Adrenal gland (tissue), 9 donors: ENCODE measurements at regions not wholly inside any gene's neighbourhood (a gene's known extent, or its start where the extent isn't known, plus 50 kb on each side); places are given as distances from the start of the nearest gene placed in this dataset.

Experiments
- DNase-seq, 7 donors: peaks; one replicate each; pipeline ENCODE4 v3.0.0-alpha.2; 2019 to 2020
- H3K27ac ChIP-seq, 5 donors: fragments of 200-600 bp; sonication (generic) in 4 of 5; 1 replicate in 3 of 5; 2 replicates in 2 of 5; pipeline versions ENCODE4 v1.5.1 to v1.8.0; 2016 to 2020; ENCODE audit warnings: mild to moderate bottlenecking in 1 of 5
- H3K27me3 ChIP-seq: fragments of 200-600 bp; 2 replicates; pipeline ENCODE4 v1.8.0; 2021
- H3K36me3 ChIP-seq, 2 donors: fragments of 200-600 bp; replicated peaks in 1 of 2; 1 replicate in 1 of 2; 2 replicates in 1 of 2; pipeline versions ENCODE4 v1.5.1 to v1.8.0; 2018 to 2022
- H3K4me1 ChIP-seq, 2 donors: fragments of 200-600 bp; replicated peaks in 1 of 2; 1 replicate in 1 of 2; 2 replicates in 1 of 2; pipeline versions ENCODE4 v1.5.1 to v1.8.0; 2018 to 2021
- H3K4me3 ChIP-seq, 4 donors: fragments of 200-600 bp; sonication (generic) in 3 of 4; one replicate each; pipeline ENCODE4 v1.5.1; 2016 to 2018
- H3K9me3 ChIP-seq, 3 donors: fragments of 200-600 bp; sonication (generic) in 1 of 3; replicated peaks in 1 of 3; 1 replicate in 2 of 3; 2 replicates in 1 of 3; pipeline versions ENCODE4 v1.5.1 to v1.8.0; 2016 to 2021
- CTCF ChIP-seq, 6 experiments: fragments of 450-650 bp in 4 of 6; fragments of 200-600 bp in 2 of 6; sonication (generic) in 1 of 6; IDR thresholded peaks; 1 replicate in 5 of 6; 2 replicates in 1 of 6; pipeline versions ENCODE4 v1.5.1 to v1.8.0; 2016 to 2021; ENCODE audit warnings: antibody characterized with exemption in 6 of 6, mild to moderate bottlenecking in 2 of 6, moderate library complexity in 1 of 6
- POLR2A ChIP-seq, 2 donors: fragments of 450-650 bp; IDR thresholded peaks; one replicate each; pipeline ENCODE4 v1.6.1; 2017; ENCODE audit warnings: antibody characterized with exemption in 2 of 2, mild to moderate bottlenecking in 2 of 2, moderate library complexity in 1 of 2
- WGBS, 4 donors: extraction: QIAGEN DNeasy Blood & Tissue Kit in 2 of 4; methylation state at CpG; one replicate each; pipeline versions ENCODE4 v1.1.5 to v1.1.7; 2013 to 2017; 5-methylcytosine and 5-hydroxymethylcytosine counted together
- intact Hi-C, 2 donors: fragments of 100-400 bp; cut with DNase I; formaldehyde crosslinking; loops; one replicate each; pipeline versions ENCODE4 v1.14.1 to v1.15.0; 2022 to 2023
- donor health status: healthy with polysubstance abuse.
- donor health status: Bipolar disorder and iron deficiency.
- donor health status: DM: yes; HTN: yes; CAD: no.
- donor health status: DM: no; HTN: no; CAD: no.
- donor health status: DM: no; HTN: no; CAD: no.

GRCh38 chr14:32010604-32011125, 66.4 kb upstream of the ARHGAP5 start:
- Histone ChIP-seq H3K27ac (peak overlapping the region in 1 of 5 donors; percentile 63), H3K36me3 (no peaks in the 10 kb centered on the region), H3K4me1 (peaks cover 0 to 21% of the 10 kb centered on the region in 2 donors), H3K9me3 (no peaks in the 10 kb centered on the region), H3K4me3 (no peak overlapping the region), H3K27me3 (no peaks in the 10 kb centered on the region)
- no peak for TF ChIP-seq CTCF (IDR thresholded peaks at IDR 0.05)
- no peak for TF ChIP-seq POLR2A (IDR thresholded peaks at IDR 0.05)
- intact Hi-C loops, result no loop called here
- peak in 3 of 7 donors; percentile 42 to 63 (median 53) for DNase-seq
- 63 to 71% (median 67%) methylated on average over 1 to 4 of the region's 4 CpGs for WGBS, 4 donors

- Histone ChIP-seq H3K27me3 (no peaks in the 10 kb centered on the region), H3K9me3 (no peaks in the 10 kb centered on the region), H3K27ac (peak overlapping the region in 1 of 5 donors; percentile 63), H3K4me1 (peaks cover 0 to 20% of the 10 kb centered on the region in 2 donors), H3K4me3 (no peak overlapping the region), H3K36me3 (no peaks in the 10 kb centered on the region)
- WGBS, 4 donors, result 78 to 91% (median 89%) methylated on average over 3 of the region's 3 CpGs
- TF ChIP-seq CTCF (IDR thresholded peaks at IDR 0.05) (no peak), POLR2A (IDR thresholded peaks at IDR 0.05) (no peak)
- no peak for DNase-seq
- intact Hi-C loops, result no loop called here
Observed at GRCh38 chr14:32011225-32011624, 65.9 kb upstream of the ARHGAP5 start.

GRCh38 chr14:32012062-32012461, 65.0 kb upstream of the ARHGAP5 start:
- Histone ChIP-seq H3K27me3 (no peaks in the 10 kb centered on the region), H3K4me1 (peaks cover 0 to 12% of the 10 kb centered on the region in 2 donors), H3K4me3 (no peak overlapping the region), H3K36me3 (no peaks in the 10 kb centered on the region), H3K9me3 (no peaks in the 10 kb centered on the region), H3K27ac (no peak overlapping the region)
- DNase-seq, result no peak
- intact Hi-C loops, result no loop called here
- no peak for TF ChIP-seq POLR2A (IDR thresholded peaks at IDR 0.05)
- TF ChIP-seq CTCF (IDR thresholded peaks at IDR 0.05), result no peak

- Histone ChIP-seq H3K9me3 (no peaks in the 10 kb centered on the region), H3K36me3 (no peaks in the 10 kb centered on the region), H3K4me3 (no peak overlapping the region), H3K4me1 (peaks cover 0 to 7% of the 10 kb centered on the region in 2 donors), H3K27ac (no peak overlapping the region), H3K27me3 (no peaks in the 10 kb centered on the region)
- intact Hi-C loops, result no loop called here
- no peak for DNase-seq
- 78 to 84% (median 79%) methylated on average over 1 of the region's 1 CpG for WGBS, 4 donors
- no peak for TF ChIP-seq CTCF (IDR thresholded peaks at IDR 0.05)
- no peak for TF ChIP-seq POLR2A (IDR thresholded peaks at IDR 0.05)
Observed at GRCh38 chr14:32012571-32012970, 64.5 kb upstream of the ARHGAP5 start.
